BLaER1 (cell line): ENCODE measurements at regions not wholly inside any gene's neighbourhood (a gene's known extent, or its start where the extent isn't known, plus 50 kb on each side); places are given as distances from the start of the nearest gene placed in this dataset.

ENCODE experiments used
- H3K27ac ChIP-seq: shearing (Covaris generic); formaldehyde crosslinking; 2 replicates; pipeline ENCODE4 v1.8.1; 2022
- H3K27me3 ChIP-seq: shearing (Covaris generic); formaldehyde crosslinking; 2 replicates; pipeline ENCODE4 v1.8.1; 2022
- H3K36me3 ChIP-seq: shearing (Covaris generic); formaldehyde crosslinking; 2 replicates; pipeline ENCODE4 v1.8.1; 2022
- H3K4me1 ChIP-seq: shearing (Covaris generic); formaldehyde crosslinking; 2 replicates; pipeline ENCODE4 v1.8.1; 2022
- H3K4me2 ChIP-seq: shearing (Covaris generic); formaldehyde crosslinking; 2 replicates; pipeline ENCODE4 v1.8.1; 2022
- H3K4me3 ChIP-seq: shearing (Covaris generic); formaldehyde crosslinking; 2 replicates; pipeline ENCODE4 v1.8.1; 2022
- H3K9ac ChIP-seq: shearing (Covaris generic); formaldehyde crosslinking; 2 replicates; pipeline ENCODE4 v1.8.1; 2022
- H3K9me3 ChIP-seq: shearing (Covaris generic); formaldehyde crosslinking; 2 replicates; pipeline ENCODE4 v1.8.1; 2022
- H4K20me1 ChIP-seq: shearing (Covaris generic); formaldehyde crosslinking; 2 replicates; pipeline ENCODE4 v1.8.1; 2022
- Cebpa-rat ChIP-seq: shearing (Covaris generic); IDR thresholded peaks from 2 replicates; pipeline ENCODE4 v1.8.1; 2022

DNA sequence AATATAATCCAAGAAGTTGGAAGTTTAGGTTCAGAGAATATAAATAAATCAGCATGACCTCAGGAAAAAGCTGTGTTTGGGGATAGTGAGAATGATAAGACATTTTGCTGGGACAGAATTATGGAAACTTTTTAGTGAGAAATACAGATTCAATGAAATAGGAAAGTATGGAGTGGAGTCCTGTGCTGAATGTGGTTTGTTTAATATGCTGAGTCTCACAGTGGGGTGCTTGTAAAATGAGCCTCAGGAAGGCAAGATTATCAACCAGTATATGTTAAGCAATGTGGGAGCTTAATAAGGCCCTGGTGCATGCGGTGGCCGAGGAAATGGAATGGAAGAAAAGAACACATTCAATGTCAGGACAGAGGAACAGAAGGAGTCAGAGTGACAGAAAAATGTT is 1554.7 kb upstream of the TENM3 start:
- Histone ChIP-seq H3K9me3 (peaks cover 9% of the 10 kb centered on the region), H3K27ac (no peak overlapping the region), H3K36me3 (no peaks in the 10 kb centered on the region), H3K4me1 (no peaks in the 10 kb centered on the region), H4K20me1 (no peaks in the 10 kb centered on the region), H3K4me2 (no peak overlapping the region), H3K9ac (no peak overlapping the region), H3K4me3 (no peak overlapping the region), H3K27me3 (no peaks in the 10 kb centered on the region)
- no peak for TF ChIP-seq Cebpa-rat

DNA sequence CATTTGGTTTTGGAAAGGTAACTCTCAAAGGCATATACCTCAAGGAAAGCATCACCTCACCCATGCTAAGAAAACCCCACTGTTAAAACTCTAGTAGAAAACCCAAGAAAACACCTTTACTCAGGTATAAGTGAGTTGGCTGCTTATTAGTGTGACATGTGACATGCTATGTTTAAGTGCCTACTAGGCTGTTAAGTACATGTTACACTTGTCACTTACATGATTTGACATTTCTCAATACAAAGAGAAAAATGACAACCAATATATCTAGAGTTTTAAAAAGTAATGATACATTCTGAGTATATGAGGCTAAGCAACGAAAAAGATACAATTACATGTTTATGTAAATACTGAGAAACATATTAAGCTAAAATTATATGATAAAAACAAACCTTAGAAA is 1548.3 kb upstream of the TENM3 start:
- Histone ChIP-seq H3K4me3 (no peak overlapping the region), H3K27me3 (no peaks in the 10 kb centered on the region), H3K9ac (no peak overlapping the region), H3K27ac (no peak overlapping the region), H3K9me3 (peaks cover 21% of the 10 kb centered on the region), H4K20me1 (no peaks in the 10 kb centered on the region), H3K4me2 (no peak overlapping the region), H3K4me1 (no peaks in the 10 kb centered on the region), H3K36me3 (no peaks in the 10 kb centered on the region)
- TF ChIP-seq Cebpa-rat, result no peak

DNA sequence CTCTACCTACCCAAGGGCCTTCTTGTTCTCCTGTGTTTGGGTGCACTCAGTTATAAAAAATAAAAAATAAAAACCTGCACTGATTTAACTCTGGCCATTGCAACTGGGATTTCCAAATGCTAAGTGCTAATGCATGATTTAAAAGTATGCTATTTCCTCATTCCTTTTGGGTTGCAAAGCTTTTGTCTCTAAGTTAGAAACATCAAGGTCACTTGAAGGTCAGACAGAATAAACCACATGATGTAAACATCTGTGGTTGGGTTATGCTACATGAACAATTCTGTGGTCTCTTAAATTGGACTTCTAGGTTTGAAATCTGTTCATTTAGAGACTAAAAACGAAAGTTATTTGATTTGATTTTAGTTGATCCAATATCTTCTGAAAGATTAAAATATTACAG is 1547.4 kb upstream of the TENM3 start:
- Histone ChIP-seq H3K36me3 (no peaks in the 10 kb centered on the region), H3K9me3 (peaks cover 21% of the 10 kb centered on the region), H3K4me3 (no peak overlapping the region), H3K4me1 (no peaks in the 10 kb centered on the region), H4K20me1 (no peaks in the 10 kb centered on the region), H3K27me3 (no peaks in the 10 kb centered on the region), H3K9ac (no peak overlapping the region), H3K27ac (no peak overlapping the region), H3K4me2 (no peak overlapping the region)
- TF ChIP-seq Cebpa-rat, result no peak

DNA sequence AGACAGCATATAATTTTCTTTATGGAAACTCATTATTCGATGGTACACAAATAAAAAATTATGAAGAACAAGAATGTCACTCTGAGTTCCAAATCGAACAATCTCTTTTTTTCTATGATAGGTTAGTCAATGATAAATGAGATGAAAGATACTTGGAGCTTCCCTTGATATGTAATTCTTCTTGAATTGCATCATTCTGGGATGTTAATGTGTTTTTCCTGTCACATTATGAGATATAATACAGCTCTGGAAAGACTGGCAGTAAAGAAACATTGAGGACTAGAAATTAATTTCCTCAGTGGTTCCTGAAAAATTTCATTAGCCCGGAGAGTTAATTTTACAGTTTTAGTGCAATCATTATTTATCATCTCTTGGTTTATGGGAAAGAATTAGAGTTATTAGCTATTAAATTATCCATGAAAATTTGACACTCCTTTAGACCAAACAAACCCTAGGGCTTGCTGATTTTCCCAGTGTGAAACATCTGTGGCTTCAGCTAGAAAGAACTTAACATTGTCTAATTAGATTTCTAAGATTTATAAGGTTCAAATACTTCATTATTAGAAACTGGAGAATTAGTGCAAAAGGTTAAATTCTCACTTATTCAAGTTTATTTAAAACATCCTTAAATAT is 1546.6 kb upstream of the TENM3 start:
- H3K36me3 ChIP-seq, result no peaks in the 10 kb centered on the region
- H4K20me1 ChIP-seq, result no peaks in the 10 kb centered on the region
- H3K27ac ChIP-seq, result no peak overlapping the region
- H3K4me3 ChIP-seq, result no peak overlapping the region
- TF ChIP-seq Cebpa-rat, result no peak
- no peak overlapping the region for H3K9ac ChIP-seq
- H3K9me3 ChIP-seq, result peaks cover 21% of the 10 kb centered on the region
- no peaks in the 10 kb centered on the region for H3K27me3 ChIP-seq
- H3K4me1 ChIP-seq, result no peaks in the 10 kb centered on the region
- H3K4me2 ChIP-seq, result no peak overlapping the region

DNA sequence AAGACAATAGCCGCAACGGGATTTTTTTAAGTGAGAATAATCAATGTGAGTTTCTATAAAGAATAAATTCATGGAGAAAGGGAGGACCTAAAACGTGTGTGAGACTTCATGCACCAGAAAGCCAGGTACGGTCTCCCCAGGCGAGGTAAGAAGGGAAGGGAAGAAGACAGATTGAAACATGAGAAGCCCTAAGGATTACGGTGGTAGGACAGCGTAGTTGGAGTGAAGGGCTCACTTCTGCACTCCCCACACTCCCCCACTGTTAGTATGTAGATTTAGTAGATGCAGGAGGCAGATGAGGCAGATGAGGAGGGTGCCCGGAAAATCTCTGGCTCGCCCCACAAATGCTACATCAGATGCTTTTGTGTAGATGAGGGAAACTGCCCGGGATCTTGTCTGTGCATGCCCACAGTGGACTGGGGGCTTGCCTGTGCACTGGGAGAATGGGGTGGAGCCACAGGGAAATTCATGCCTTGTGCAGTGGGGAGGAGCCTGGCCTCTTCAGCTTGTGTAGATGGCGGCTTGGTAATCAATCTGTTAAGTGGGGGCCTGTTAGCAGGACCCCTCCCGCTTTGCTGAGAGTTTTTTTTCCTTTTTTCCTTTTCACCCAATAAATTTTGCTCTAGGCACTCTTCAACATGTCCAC is 1544.5 kb upstream of the TENM3 start:
- no peaks in the 10 kb centered on the region for H3K4me1 ChIP-seq
- TF ChIP-seq Cebpa-rat, result no peak
- H3K27me3 ChIP-seq, result no peaks in the 10 kb centered on the region
- H3K27ac ChIP-seq, result no peak overlapping the region
- H4K20me1 ChIP-seq, result no peaks in the 10 kb centered on the region
- H3K4me3 ChIP-seq, result no peak overlapping the region
- no peak overlapping the region for H3K9ac ChIP-seq
- H3K4me2 ChIP-seq, result no peak overlapping the region
- no peaks in the 10 kb centered on the region for H3K36me3 ChIP-seq
- H3K9me3 ChIP-seq, result peaks cover 10% of the 10 kb centered on the region

DNA sequence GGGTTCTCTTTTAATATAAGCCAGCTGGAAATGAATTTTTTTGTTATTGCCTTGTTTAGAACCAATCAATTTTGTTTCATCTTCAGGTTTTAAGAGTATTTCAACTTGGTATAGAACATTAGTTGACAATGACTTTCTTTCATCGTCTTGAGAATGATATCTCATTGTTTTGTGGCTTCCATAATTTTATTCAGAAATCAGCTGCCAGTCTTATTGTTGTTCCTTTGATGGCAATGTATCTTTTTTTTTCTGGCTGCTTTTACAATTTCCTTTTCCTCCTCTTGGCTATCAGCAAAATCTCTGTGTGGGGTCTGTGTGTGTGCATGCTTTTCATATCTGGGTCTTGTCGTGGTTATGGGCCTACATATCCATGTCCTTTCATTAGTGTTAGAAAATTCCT is 1536.4 kb upstream of the TENM3 start:
- no peak overlapping the region for H3K9ac ChIP-seq
- no peak for TF ChIP-seq Cebpa-rat
- no peak overlapping the region for H3K4me2 ChIP-seq
- no peak overlapping the region for H3K4me3 ChIP-seq
- no peaks in the 10 kb centered on the region for H4K20me1 ChIP-seq
- H3K9me3 ChIP-seq, result 0 out of 2 replicates have a peak, but pooled peaks cover 4% of the 10 kb centered on the region
- no peaks in the 10 kb centered on the region for H3K36me3 ChIP-seq
- H3K4me1 ChIP-seq, result no peaks in the 10 kb centered on the region
- H3K27me3 ChIP-seq, result no peaks in the 10 kb centered on the region
- H3K27ac ChIP-seq, result no peak overlapping the region

DNA sequence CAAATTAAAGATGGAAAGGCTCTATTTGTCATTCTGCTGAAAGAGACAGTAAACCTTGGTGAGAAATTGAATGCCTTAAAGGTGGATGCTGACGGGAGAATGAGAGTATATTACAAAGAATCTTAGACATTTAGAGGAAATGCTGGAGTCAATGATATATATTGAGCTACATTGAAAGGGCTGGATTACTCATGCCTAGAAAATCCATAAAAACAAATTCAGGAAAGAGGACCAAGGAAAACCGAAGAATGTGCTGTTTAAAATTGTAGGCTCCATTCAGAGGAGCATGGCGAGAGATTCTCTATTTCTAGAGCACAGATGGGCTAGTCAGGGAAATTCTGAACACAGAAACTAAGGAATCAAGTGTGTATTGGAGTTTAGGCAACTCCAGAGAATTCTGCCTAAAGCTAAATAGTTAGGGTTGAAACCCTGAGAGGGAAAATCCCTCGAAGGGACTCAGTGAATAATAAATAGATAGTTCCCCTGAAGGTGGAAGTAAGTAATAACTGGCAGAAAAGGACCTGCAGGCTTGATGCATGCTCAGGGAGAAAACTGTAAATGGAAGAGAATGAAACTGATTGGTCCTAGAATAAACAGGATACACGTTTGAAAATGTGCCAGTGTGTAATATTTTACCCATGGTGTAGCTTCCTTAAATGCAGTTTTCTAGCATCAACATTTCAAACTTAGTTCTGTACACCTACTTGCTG is 1532.4 kb upstream of the TENM3 start:
- Histone ChIP-seq H3K27me3 (no peaks in the 10 kb centered on the region), H3K36me3 (no peaks in the 10 kb centered on the region), H4K20me1 (no peaks in the 10 kb centered on the region)

DNA sequence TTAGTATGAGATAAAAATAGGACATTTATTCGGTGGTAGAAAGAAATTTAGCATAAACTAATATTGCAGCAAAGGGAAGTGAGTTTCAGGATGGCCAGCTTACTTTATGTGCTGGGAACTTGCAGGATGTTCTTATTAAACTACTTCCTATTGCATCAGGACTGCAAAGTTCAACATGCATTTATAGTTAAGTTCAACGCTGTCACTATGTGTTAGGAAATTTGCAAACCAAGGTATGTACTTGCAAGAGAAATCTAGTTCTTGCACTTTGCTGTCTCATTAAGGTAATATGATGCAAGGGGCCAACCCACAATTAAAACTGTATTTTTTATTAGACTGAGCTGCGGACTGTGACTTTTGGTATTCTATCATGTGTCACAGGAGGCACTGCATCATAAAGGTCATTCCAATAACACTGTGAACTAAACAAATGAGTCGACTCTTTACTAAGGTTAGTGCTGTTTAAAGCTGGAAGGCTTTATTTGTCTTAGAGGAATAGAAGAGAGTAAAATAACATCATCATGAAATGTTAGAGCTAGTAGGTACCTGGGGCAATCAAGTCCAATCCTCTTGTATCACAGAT is 1525.7 kb upstream of the TENM3 start:
- no peak overlapping the region for H3K27ac ChIP-seq
- H3K36me3 ChIP-seq, result no peaks in the 10 kb centered on the region
- no peak overlapping the region for H3K4me2 ChIP-seq
- no peaks in the 10 kb centered on the region for H3K27me3 ChIP-seq
- H3K4me3 ChIP-seq, result no peak overlapping the region
- no peaks in the 10 kb centered on the region for H3K9me3 ChIP-seq
- no peaks in the 10 kb centered on the region for H3K4me1 ChIP-seq
- no peaks in the 10 kb centered on the region for H4K20me1 ChIP-seq
- no peak overlapping the region for H3K9ac ChIP-seq
- no peak for TF ChIP-seq Cebpa-rat

More for the DNA sequence above, 1532.4 kb upstream of the TENM3 start:
- no peak overlapping the region for H3K4me3 ChIP-seq
- no peak for TF ChIP-seq Cebpa-rat
- 0 out of 2 replicates have a peak, but pooled peaks cover 4% of the 10 kb centered on the region for H3K9me3 ChIP-seq
- H3K4me1 ChIP-seq, result no peaks in the 10 kb centered on the region
- no peak overlapping the region for H3K4me2 ChIP-seq
- no peak overlapping the region for H3K9ac ChIP-seq
- no peak overlapping the region for H3K27ac ChIP-seq

DNA sequence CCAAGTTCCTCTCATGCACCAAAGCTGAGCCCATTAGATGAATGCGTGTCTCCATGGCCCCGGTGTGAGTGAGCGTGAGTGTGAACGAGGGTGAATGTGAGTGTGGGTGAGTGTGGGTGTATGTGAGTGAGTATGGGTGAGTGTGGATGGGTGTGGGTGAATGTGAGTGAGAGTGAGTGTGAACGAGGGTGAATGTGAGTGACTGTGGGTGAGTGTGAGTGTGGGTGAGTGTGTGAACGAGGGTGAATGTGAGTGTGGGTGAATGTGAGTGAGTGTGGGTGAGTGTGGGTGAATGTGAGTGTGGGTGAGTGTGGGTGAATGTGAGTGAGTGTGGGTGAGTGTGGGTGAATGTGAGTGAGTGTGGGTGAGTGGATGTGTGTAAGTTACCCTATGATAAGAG is 1521.8 kb upstream of the TENM3 start:
- H3K4me2 ChIP-seq, result no peak overlapping the region

DNA sequence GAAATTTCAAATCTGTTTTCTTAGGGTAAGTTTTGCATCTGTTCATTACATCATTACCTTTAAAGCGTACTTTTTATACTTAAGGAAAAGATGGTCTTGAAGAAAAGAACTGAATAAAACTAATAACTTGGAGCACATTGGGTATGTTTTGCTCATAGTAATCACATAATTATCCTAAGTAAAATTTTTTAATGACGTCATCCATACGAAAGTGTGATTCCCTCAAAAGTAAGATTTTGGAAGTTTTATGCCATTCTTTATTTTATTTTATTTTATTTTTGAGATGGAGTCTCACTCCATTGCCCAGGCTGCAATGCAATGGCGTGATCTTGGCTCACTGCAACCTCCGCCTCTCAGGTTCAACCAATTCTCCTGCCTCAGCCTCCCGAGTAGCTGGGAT is 1516.6 kb upstream of the TENM3 start:
- Histone ChIP-seq H3K36me3 (no peaks in the 10 kb centered on the region), H3K27me3 (no peaks in the 10 kb centered on the region), H4K20me1 (no peaks in the 10 kb centered on the region), H3K4me1 (no peaks in the 10 kb centered on the region), H3K27ac (no peak overlapping the region), H3K4me3 (no peak overlapping the region), H3K9me3 (peaks cover 8% of the 10 kb centered on the region; the same call in 1 of the 2 replicates), H3K9ac (no peak overlapping the region), H3K4me2 (no peak overlapping the region)
- TF ChIP-seq Cebpa-rat, result no peak

More for the DNA sequence above, 1521.8 kb upstream of the TENM3 start:
- no peaks in the 10 kb centered on the region for H4K20me1 ChIP-seq
- H3K27me3 ChIP-seq, result no peaks in the 10 kb centered on the region
- no peak overlapping the region for H3K27ac ChIP-seq
- H3K36me3 ChIP-seq, result no peaks in the 10 kb centered on the region
- no peak overlapping the region for H3K4me3 ChIP-seq
- no peaks in the 10 kb centered on the region for H3K4me1 ChIP-seq
- no peak for TF ChIP-seq Cebpa-rat
- H3K9ac ChIP-seq, result no peak overlapping the region
- no peaks in the 10 kb centered on the region for H3K9me3 ChIP-seq
